ENCODE measurements at regions not wholly inside any gene's neighbourhood (a gene's known extent, or its start where the extent isn't known, plus 50 kb on each side); places are given as distances from the start of the nearest gene placed in this dataset.

GRCh38 chr18:22789052-22789451 lies 144.1 kb upstream of the RBBP8 start:
- H3K9me3 ChIP-seq (ENCODE audit: low read length), result no peaks in the 10 kb centered on the region
- H3F3A ChIP-seq (ENCODE audit: insufficient read depth, low read length), result no peaks in the 10 kb centered on the region
- no peaks in the 10 kb centered on the region for H4K20me1 ChIP-seq (ENCODE audit: insufficient read depth, low read length)
- no peak overlapping the region for H3K4me3 ChIP-seq (ENCODE audit: low read depth, low read length, poor library complexity, severe bottlenecking)
- H3K79me2 ChIP-seq (ENCODE audit: insufficient read depth, low read length), result no peaks in the 10 kb centered on the region
- no peak overlapping the region for H3K9ac ChIP-seq (ENCODE audit: low read length)
- TF ChIP-seq EZH2 (IDR thresholded peaks at IDR 0.05; ENCODE audit: borderline replicate concordance, low read length), result no peak
- TF ChIP-seq CTCF (IDR thresholded peaks at IDR 0.05; ENCODE audit: low read length), result no peak
- H2AFZ ChIP-seq (ENCODE audit: low read length), result no peak overlapping the region
- no peaks in the 10 kb centered on the region for H3K27me3 ChIP-seq (ENCODE audit: insufficient read depth, low read length)
- H3K27ac ChIP-seq (ENCODE audit: low read depth, low read length, poor library complexity, severe bottlenecking), result no peak overlapping the region
- no peaks in the 10 kb centered on the region for H3K4me1 ChIP-seq (ENCODE audit: insufficient read depth, low read length, severe bottlenecking)
- no peak overlapping the region for H3K4me2 ChIP-seq (ENCODE audit: low read length)
- no peaks in the 10 kb centered on the region for H3K9me2 ChIP-seq (ENCODE audit: low read depth, low read length)
- H3K36me3 ChIP-seq (ENCODE audit: insufficient read depth, low read length), result no peaks in the 10 kb centered on the region

- Histone ChIP-seq H3K27ac (ENCODE audit: low read depth, low read length, poor library complexity, severe bottlenecking) (no peak overlapping the region), H4K20me1 (ENCODE audit: insufficient read depth, low read length) (no peaks in the 10 kb centered on the region), H3K4me3 (ENCODE audit: low read depth, low read length, poor library complexity, severe bottlenecking) (no peak overlapping the region), H3K9ac (ENCODE audit: low read length) (no peak overlapping the region), H3K27me3 (ENCODE audit: insufficient read depth, low read length) (no peaks in the 10 kb centered on the region), H3F3A (ENCODE audit: insufficient read depth, low read length) (no peaks in the 10 kb centered on the region), H3K9me2 (ENCODE audit: low read depth, low read length) (no peaks in the 10 kb centered on the region), H3K9me3 (ENCODE audit: low read length) (no peaks in the 10 kb centered on the region), H3K79me2 (ENCODE audit: insufficient read depth, low read length) (no peaks in the 10 kb centered on the region), H3K36me3 (ENCODE audit: insufficient read depth, low read length) (no peaks in the 10 kb centered on the region), H3K4me1 (ENCODE audit: insufficient read depth, low read length, severe bottlenecking) (no peaks in the 10 kb centered on the region), H3K4me2 (ENCODE audit: low read length) (no peak overlapping the region), H2AFZ (ENCODE audit: low read length) (no peak overlapping the region)
- no peak for TF ChIP-seq EZH2 (IDR thresholded peaks at IDR 0.05; ENCODE audit: borderline replicate concordance, low read length)
- TF ChIP-seq CTCF (IDR thresholded peaks at IDR 0.05; ENCODE audit: low read length), result no peak
Measured at GRCh38 chr18:22789600-22789999, 143.5 kb upstream of the RBBP8 start.

GRCh38 chr18:22790545-22791309 lies 142.4 kb upstream of the RBBP8 start:
- no peaks in the 10 kb centered on the region for H3K9me2 ChIP-seq (ENCODE audit: low read depth, low read length)
- H3K4me3 ChIP-seq (ENCODE audit: low read depth, low read length, poor library complexity, severe bottlenecking), result no peak overlapping the region
- no peak overlapping the region for H3K9ac ChIP-seq (ENCODE audit: low read length)
- H3K4me2 ChIP-seq (ENCODE audit: low read length), result no peak overlapping the region
- no peaks in the 10 kb centered on the region for H4K20me1 ChIP-seq (ENCODE audit: insufficient read depth, low read length)
- TF ChIP-seq EZH2 (IDR thresholded peaks at IDR 0.05; ENCODE audit: borderline replicate concordance, low read length) (no peak), CTCF (IDR thresholded peaks at IDR 0.05; ENCODE audit: low read length) (no peak)
- no peaks in the 10 kb centered on the region for H3K9me3 ChIP-seq (ENCODE audit: low read length)
- no peaks in the 10 kb centered on the region for H3K27me3 ChIP-seq (ENCODE audit: insufficient read depth, low read length)
- H2AFZ ChIP-seq (ENCODE audit: low read length), result no peak overlapping the region
- H3K4me1 ChIP-seq (ENCODE audit: insufficient read depth, low read length, severe bottlenecking), result no peaks in the 10 kb centered on the region
- H3K79me2 ChIP-seq (ENCODE audit: insufficient read depth, low read length), result no peaks in the 10 kb centered on the region
- H3F3A ChIP-seq (ENCODE audit: insufficient read depth, low read length), result no peaks in the 10 kb centered on the region
- H3K27ac ChIP-seq (ENCODE audit: low read depth, low read length, poor library complexity, severe bottlenecking), result no peak overlapping the region
- no peaks in the 10 kb centered on the region for H3K36me3 ChIP-seq (ENCODE audit: insufficient read depth, low read length)
